Stomach (tissue), 4 donors: ENCODE measurements at regions not wholly inside any gene's neighbourhood (a gene's known extent, or its start where the extent isn't known, plus 50 kb on each side); places are given as distances from the start of the nearest gene placed in this dataset.

ENCODE experiments used
- CTCF ChIP-seq, 7 experiments: fragments of 450-650 bp in 4 of 7; fragments of 200-600 bp in 3 of 7; sonication (generic) in 3 of 7; IDR thresholded peaks; one replicate each; pipeline ENCODE4 v1.5.1; 2016 to 2019; ENCODE audit warnings: antibody characterized with exemption in 7 of 7, control low read depth in 2 of 7, mild to moderate bottlenecking in 1 of 7
- EP300 ChIP-seq: sonication (generic); formaldehyde crosslinking; IDR thresholded peaks from one replicate; pipeline ENCODE4 v1.6.1; 2017; ENCODE audit warnings: antibody characterized with exemption
- POLR2A ChIP-seq, 4 donors: fragments of 450-650 bp; IDR thresholded peaks; one replicate each; pipeline ENCODE4 v1.6.1; 2016; ENCODE audit warnings: antibody characterized with exemption in 4 of 4, control low read depth in 2 of 4, mild to moderate bottlenecking in 1 of 4, moderate library complexity in 1 of 4

- TF ChIP-seq CTCF (IDR thresholded peaks at IDR 0.05) (no peak), EP300 (no peak), POLR2A (IDR thresholded peaks at IDR 0.05) (no peak)
These were observed 343.0 kb downstream of the GLRX3 start for GRCh38 chr10:130479146-130479545.
